GM23338 (cell line): ENCODE measurements at regions not wholly inside any gene's neighbourhood (a gene's known extent, or its start where the extent isn't known, plus 50 kb on each side); places are given as distances from the start of the nearest gene placed in this dataset.

Source experiments
- ATAC-seq: fragments of 200-7000 bp; cut with Tn5 transposase; 3 replicates; pipeline ENCODE4 v1.9.1; 2020
- DNase-seq: peaks from one replicate; pipeline ENCODE4 v3.0.0-alpha.2; 2015; ENCODE audit warnings: low spot score
- H2AFZ ChIP-seq: fragments of 200-600 bp; sonication (generic); 2 replicates; pipeline ENCODE4 v1.8.0; 2016; ENCODE audit warnings: antibody characterized with exemption, mild to moderate bottlenecking, moderate library complexity
- H3F3A ChIP-seq: fragments of 200-600 bp; sonication (generic); replicated peaks from 2 replicates; pipeline ENCODE4 v1.8.0; 2017; ENCODE audit warnings: antibody characterized with exemption, mixed run types, low read depth
- H3K27ac ChIP-seq: fragments of 200-600 bp; sonication (generic); 2 replicates; pipeline ENCODE4 v1.6.1; 2016; ENCODE audit warnings: low read depth
- H3K27me3 ChIP-seq: fragments of 200-600 bp; sonication (generic); 2 replicates; pipeline ENCODE4 v1.8.0; 2016; ENCODE audit warnings: mild to moderate bottlenecking, mixed run types, moderate library complexity; ENCODE audit not compliant: insufficient read depth
- H3K36me3 ChIP-seq: fragments of 200-600 bp; sonication (generic); 2 replicates; pipeline ENCODE4 v1.8.0; 2016; ENCODE audit warnings: mild to moderate bottlenecking; ENCODE audit not compliant: insufficient read depth
- H3K4me1 ChIP-seq: fragments of 200-600 bp; sonication (generic); 2 replicates; pipeline ENCODE4 v1.8.0; 2016; ENCODE audit warnings: mild to moderate bottlenecking, moderate library complexity; ENCODE audit not compliant: insufficient read depth
- H3K4me2 ChIP-seq: fragments of 200-600 bp; sonication (generic); 2 replicates; pipeline ENCODE4 v1.7.1; 2017; ENCODE audit warnings: mixed run types
- H3K4me3 ChIP-seq: fragments of 200-600 bp; sonication (generic); 2 replicates; pipeline ENCODE4 v1.6.1; 2016; ENCODE audit warnings: mixed run types
- H3K79me2 ChIP-seq: fragments of 200-600 bp; sonication (generic); replicated peaks from 2 replicates; pipeline ENCODE4 v1.8.0; 2017; ENCODE audit warnings: mild to moderate bottlenecking; ENCODE audit not compliant: insufficient read depth
- H3K9me2 ChIP-seq: fragments of 200-600 bp; sonication (generic); 2 replicates; pipeline ENCODE4 v1.8.0; 2017; ENCODE audit not compliant: insufficient read depth
- H4K20me1 ChIP-seq: fragments of 200-600 bp; sonication (generic); replicated peaks from 2 replicates; pipeline ENCODE4 v1.8.0; 2017; ENCODE audit warnings: mild to moderate bottlenecking; ENCODE audit not compliant: insufficient read depth
- H3K27ac Mint-ChIP-seq: 2 replicates; pipeline ENCODE4 v1.8.0; 2020; ENCODE audit warnings: inconsistent platforms, mild to moderate bottlenecking, moderate library complexity, mixed read lengths
- H3K27me3 Mint-ChIP-seq: 3 replicates; pipeline ENCODE4 v1.8.0; 2022; ENCODE audit warnings: low read depth, mild to moderate bottlenecking, moderate library complexity, mixed read lengths, inconsistent platforms; ENCODE audit not compliant: insufficient read depth, poor library complexity
- H3K36me3 Mint-ChIP-seq: 3 replicates; pipeline ENCODE4 v1.8.0; 2021; ENCODE audit warnings: low read depth, mild to moderate bottlenecking, inconsistent platforms, moderate library complexity, mixed read lengths
- H3K4me1 Mint-ChIP-seq: 3 replicates; pipeline ENCODE4 v1.8.0; 2020; ENCODE audit warnings: mild to moderate bottlenecking, inconsistent platforms, mixed read lengths
- H3K4me3 Mint-ChIP-seq: 3 replicates; pipeline ENCODE4 v1.8.0; 2021; ENCODE audit warnings: moderate library complexity, mild to moderate bottlenecking, inconsistent platforms, mixed read lengths
- H3K9me3 Mint-ChIP-seq: 3 replicates; pipeline ENCODE4 v1.8.0; 2020; ENCODE audit warnings: moderate library complexity, mild to moderate bottlenecking, inconsistent platforms, mixed read lengths
- CREB1 ChIP-seq: fragments of 250-450 bp; sonication (Bioruptor Pico); IDR thresholded peaks from 2 replicates; pipeline ENCODE4 v1.5.0; 2020; ENCODE audit warnings: low read depth, mild to moderate bottlenecking, moderate library complexity
- CTCF ChIP-seq, 2 experiments: fragments of 200-600 bp in 1 of 2; sonication (generic) in 1 of 2; conservative IDR thresholded peaks; 2 replicates each; pipeline versions ENCODE4 v1.5.1 to v1.6.1; 2016 to 2017; ENCODE audit warnings: antibody characterized with exemption in 2 of 2, low read depth in 2 of 2, mild to moderate bottlenecking in 2 of 2, moderate library complexity in 1 of 2
- ETS1 ChIP-seq: IDR thresholded peaks from 2 replicates; pipeline ENCODE4 v1.6.1; 2016; ENCODE audit warnings: antibody characterized with exemption
- EZH2 ChIP-seq: fragments of 200-600 bp; sonication (generic); IDR thresholded peaks from one replicate; pipeline ENCODE4 v1.8.0; 2017; ENCODE audit warnings: antibody characterized with exemption, mild to moderate bottlenecking, low read depth; ENCODE audit not compliant: unreplicated experiment
- EZH2phosphoT487 ChIP-seq: fragments of 200-600 bp; sonication (generic); IDR thresholded peaks from one replicate; pipeline ENCODE4 v1.8.1; 2018; ENCODE audit warnings: antibody characterized with exemption; ENCODE audit not compliant: unreplicated experiment
- JUNB ChIP-seq: IDR thresholded peaks from one replicate; pipeline ENCODE4 v1.6.1; 2016; ENCODE audit warnings: antibody characterized with exemption; ENCODE audit not compliant: unreplicated experiment
- NANOG ChIP-seq: IDR thresholded peaks from 2 replicates; pipeline ENCODE4 v1.6.1; 2016; ENCODE audit warnings: antibody characterized with exemption, borderline replicate concordance
- POLR2AphosphoS5 ChIP-seq: IDR thresholded peaks from 2 replicates; pipeline ENCODE4 v1.6.1; 2016; ENCODE audit warnings: antibody characterized with exemption, low read depth
- REST ChIP-seq: IDR thresholded peaks from one replicate; pipeline ENCODE4 v1.6.1; 2018; ENCODE audit warnings: antibody characterized with exemption; ENCODE audit not compliant: unreplicated experiment
- STAT1 ChIP-seq: IDR thresholded peaks from one replicate; pipeline ENCODE4 v1.6.1; 2016; ENCODE audit warnings: antibody characterized with exemption; ENCODE audit not compliant: unreplicated experiment
- ZNF114 ChIP-seq: fragments of 250-450 bp; sonication (Bioruptor Pico); IDR thresholded peaks from 2 replicates; pipeline ENCODE4 v1.5.0; 2020; ENCODE audit warnings: mild to moderate bottlenecking, moderate library complexity
- ZNF331 ChIP-seq: fragments of 250-450 bp; sonication (Bioruptor Pico); IDR thresholded peaks from 2 replicates; pipeline ENCODE4 v1.5.0; 2020; ENCODE audit warnings: low read depth, mild to moderate bottlenecking, moderate library complexity
- ZNF462 ChIP-seq: fragments of 250-450 bp; sonication (Bioruptor Pico); IDR thresholded peaks from 2 replicates; pipeline ENCODE4 v1.5.0; 2020; ENCODE audit warnings: mild to moderate bottlenecking, moderate library complexity

GRCh38 chr5:123858938-123859337, 347.0 kb downstream of the CSNK1G3 start:
- Histone ChIP-seq H3K4me2 (no peak overlapping the region), H3K36me3 (no peaks in the 10 kb centered on the region), H3K27ac (no peak overlapping the region), H3K9me2 (0 out of 2 replicates have a peak, but pooled peaks cover 1% of the 10 kb centered on the region), H3K79me2 (no peaks in the 10 kb centered on the region), H3K4me1 (no peaks in the 10 kb centered on the region), H4K20me1 (no peaks in the 10 kb centered on the region), H3F3A (no peaks in the 10 kb centered on the region), H3K27me3 (no peaks in the 10 kb centered on the region), H2AFZ (no peak overlapping the region), H3K4me3 (no peak overlapping the region)
- DNase-seq (no peak), ATAC-seq (no peak)
- no peak overlapping the region for H3K27ac Mint-ChIP-seq
- peaks cover 3% of the 10 kb centered on the region for H3K27me3 Mint-ChIP-seq
- H3K9me3 Mint-ChIP-seq, result no peaks in the 10 kb centered on the region
- H3K4me3 Mint-ChIP-seq, result no peak overlapping the region
- no peaks in the 10 kb centered on the region for H3K4me1 Mint-ChIP-seq
- H3K36me3 Mint-ChIP-seq, result no peaks in the 10 kb centered on the region
- no peak for TF ChIP-seq REST
- TF ChIP-seq STAT1, result no peak
- no peak for TF ChIP-seq CREB1 (CRISPR knock-in tag)
- no peak for TF ChIP-seq EZH2
- TF ChIP-seq CTCF (conservative IDR thresholded peaks at IDR 0.05; ENCODE audit: low read depth in 2 of 2), result no peak
- no peak for TF ChIP-seq JUNB
- TF ChIP-seq ZNF331 (CRISPR knock-in tag), result no peak
- TF ChIP-seq ZNF462 (CRISPR knock-in tag), result no peak
- TF ChIP-seq ZNF114 (CRISPR knock-in tag), result no peak
- TF ChIP-seq ETS1, result no peak
- TF ChIP-seq NANOG, result no peak
- no peak for TF ChIP-seq EZH2phosphoT487
- no peak for TF ChIP-seq POLR2AphosphoS5
